ENCODE measurements at regions not wholly inside any gene's neighbourhood (a gene's known extent, or its start where the extent isn't known, plus 50 kb on each side); places are given as distances from the start of the nearest gene placed in this dataset.

DNA sequence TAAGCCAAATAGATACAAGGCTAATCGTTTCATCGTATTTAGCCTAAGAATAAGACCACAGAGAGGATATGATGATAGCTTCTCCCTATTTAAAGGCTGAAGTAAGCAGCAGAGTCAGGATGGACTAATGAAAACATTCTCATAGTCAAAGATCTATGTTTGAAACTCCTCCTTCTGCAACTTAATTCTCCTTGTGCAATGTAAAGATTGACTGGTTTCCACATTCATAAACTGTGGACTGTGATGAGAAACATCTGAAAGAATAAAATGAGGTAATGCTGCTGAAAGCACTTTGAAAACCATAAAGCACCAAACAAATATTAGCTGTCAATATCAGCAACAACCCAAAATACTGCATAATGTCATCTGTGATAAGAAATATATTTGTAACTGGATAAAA lies 361.9 kb downstream of the CSNK1G3 start:
- Mint-ChIP-seq H3K36me3 (ENCODE audit: low read depth) (no peaks in the 10 kb centered on the region), H3K9me3 (no peaks in the 10 kb centered on the region), H3K4me3 (peak overlapping the region in 1 of 3 experiments; percentile 18), H3K27me3 (ENCODE audit: low read depth) (peaks cover 5% of the 10 kb centered on the region), H3K4me1 (peaks cover 58% of the 10 kb centered on the region), H3K27ac (peak overlapping the region; percentile 79 to 96 (median 94))
- TF ChIP-seq, protein P1, sequence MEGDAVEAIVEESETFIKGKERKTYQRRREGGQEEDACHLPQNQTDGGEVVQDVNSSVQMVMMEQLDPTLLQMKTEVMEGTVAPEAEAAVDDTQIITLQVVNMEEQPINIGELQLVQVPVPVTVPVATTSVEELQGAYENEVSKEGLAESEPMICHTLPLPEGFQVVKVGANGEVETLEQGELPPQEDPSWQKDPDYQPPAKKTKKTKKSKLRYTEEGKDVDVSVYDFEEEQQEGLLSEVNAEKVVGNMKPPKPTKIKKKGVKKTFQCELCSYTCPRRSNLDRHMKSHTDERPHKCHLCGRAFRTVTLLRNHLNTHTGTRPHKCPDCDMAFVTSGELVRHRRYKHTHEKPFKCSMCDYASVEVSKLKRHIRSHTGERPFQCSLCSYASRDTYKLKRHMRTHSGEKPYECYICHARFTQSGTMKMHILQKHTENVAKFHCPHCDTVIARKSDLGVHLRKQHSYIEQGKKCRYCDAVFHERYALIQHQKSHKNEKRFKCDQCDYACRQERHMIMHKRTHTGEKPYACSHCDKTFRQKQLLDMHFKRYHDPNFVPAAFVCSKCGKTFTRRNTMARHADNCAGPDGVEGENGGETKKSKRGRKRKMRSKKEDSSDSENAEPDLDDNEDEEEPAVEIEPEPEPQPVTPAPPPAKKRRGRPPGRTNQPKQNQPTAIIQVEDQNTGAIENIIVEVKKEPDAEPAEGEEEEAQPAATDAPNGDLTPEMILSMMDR (IDR thresholded peaks at IDR 0.05; ENCODE audit: unreplicated experiment in 3 of 3): no peak

DNA sequence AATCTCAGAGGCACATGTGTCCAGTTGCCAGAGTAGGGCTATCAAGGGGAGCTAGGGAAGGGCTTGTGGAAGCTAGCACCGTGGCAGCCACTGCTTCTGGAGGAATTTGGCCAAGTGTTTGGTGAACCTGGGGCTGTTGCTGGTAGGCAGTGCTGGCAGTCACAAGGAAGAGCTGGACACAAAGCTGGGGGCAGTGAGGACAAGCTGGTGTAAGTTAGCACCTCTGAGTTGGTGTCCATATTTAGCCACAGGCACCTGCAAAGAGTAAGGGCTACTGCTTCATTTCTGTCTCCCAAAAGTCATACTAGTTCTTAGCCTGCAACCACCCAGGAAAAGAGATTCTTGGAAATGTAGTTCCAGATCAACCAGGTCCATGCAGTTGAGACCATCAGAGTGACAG lies 359.4 kb downstream of the CSNK1G3 start:
- Mint-ChIP-seq H3K4me3 (peak overlapping the region in 1 of 3 experiments; percentile 6), H3K9me3 (peaks cover 6% of the 10 kb centered on the region), H3K27ac (peak overlapping the region in 2 of 3 experiments; percentile 2 to 39), H3K4me1 (peaks cover 75% of the 10 kb centered on the region), H3K36me3 (ENCODE audit: low read depth) (peaks cover 3% of the 10 kb centered on the region), H3K27me3 (ENCODE audit: low read depth) (peaks cover 5% of the 10 kb centered on the region)
- TF ChIP-seq, protein P1 (IDR thresholded peaks at IDR 0.05; ENCODE audit: unreplicated experiment in 3 of 3): no peak

DNA sequence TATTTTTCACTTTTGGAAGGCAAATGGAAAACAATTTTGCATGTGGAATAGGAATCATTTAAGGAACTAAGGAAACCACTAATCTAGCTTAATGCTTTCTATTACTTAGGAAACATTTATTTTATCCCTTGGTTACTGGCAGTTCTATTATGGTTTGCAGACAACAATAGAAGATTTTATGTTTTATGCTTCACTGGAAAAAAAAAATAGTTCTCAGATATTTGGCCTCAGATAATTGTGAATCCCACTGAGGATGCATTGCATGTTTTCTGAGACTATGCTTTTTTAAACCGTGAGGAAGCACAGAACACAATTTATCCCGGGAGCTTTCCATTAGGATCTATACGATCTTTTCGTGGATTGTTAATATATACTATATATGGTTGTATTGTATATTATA lies 356.9 kb downstream of the CSNK1G3 start:
- Mint-ChIP-seq H3K36me3 (ENCODE audit: low read depth) (peaks cover 3% of the 10 kb centered on the region), H3K27me3 (ENCODE audit: low read depth) (peaks cover 5% of the 10 kb centered on the region), H3K4me1 (peaks cover 50% of the 10 kb centered on the region), H3K4me3 (no peak overlapping the region), H3K27ac (peak overlapping the region in 1 of 3 experiments; percentile 21), H3K9me3 (peaks cover 6% of the 10 kb centered on the region)
- TF ChIP-seq, protein P1 (IDR thresholded peaks at IDR 0.05; ENCODE audit: unreplicated experiment in 3 of 3): no peak

DNA sequence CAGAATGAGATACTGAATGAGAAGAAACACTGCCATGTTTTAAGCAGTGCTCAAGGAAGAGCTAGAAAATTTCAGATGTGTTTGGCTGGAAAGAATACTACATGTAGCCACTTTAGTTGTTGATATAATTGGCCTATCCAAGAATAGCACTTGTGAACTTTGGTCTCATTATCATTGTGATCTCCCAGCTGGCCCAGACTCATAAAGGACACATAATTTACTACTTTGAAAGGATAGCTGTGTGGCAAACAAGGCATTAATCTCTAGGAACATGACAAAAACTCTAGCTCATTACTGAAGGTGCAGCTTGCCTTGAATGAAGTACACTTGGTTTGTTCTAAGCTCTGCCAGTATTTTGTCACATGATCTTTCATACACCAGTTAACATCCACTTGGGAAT lies 356.3 kb downstream of the CSNK1G3 start:
- peaks cover 5% of the 10 kb centered on the region for H3K27me3 Mint-ChIP-seq (ENCODE audit: low read depth)
- H3K36me3 Mint-ChIP-seq (ENCODE audit: low read depth): peaks cover 3% of the 10 kb centered on the region
- TF ChIP-seq, protein P1 (IDR thresholded peaks at IDR 0.05; ENCODE audit: unreplicated experiment in 3 of 3): no peak

DNA sequence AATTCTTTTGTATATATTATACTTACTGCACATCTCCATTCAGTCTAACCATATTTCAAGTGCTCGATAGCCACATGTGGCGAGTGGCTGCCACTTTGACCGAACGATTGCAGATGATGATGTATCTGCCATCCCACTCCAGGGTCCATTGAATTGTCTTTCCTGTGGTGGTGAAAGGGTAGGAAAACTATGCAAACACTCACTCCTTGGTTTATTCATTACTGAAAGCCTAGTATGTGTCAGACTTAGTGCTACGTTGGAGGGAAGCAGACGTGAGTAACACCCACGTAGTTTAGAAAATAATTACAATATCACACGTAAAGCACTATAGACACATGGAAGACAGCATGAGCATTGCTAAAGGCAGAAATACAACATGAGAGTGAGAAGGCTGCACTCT lies 353.7 kb downstream of the CSNK1G3 start:
- peaks cover 6% of the 10 kb centered on the region for H3K9me3 Mint-ChIP-seq
- TF ChIP-seq, protein P1 (IDR thresholded peaks at IDR 0.05; ENCODE audit: unreplicated experiment in 3 of 3): no peak
- no peaks in the 10 kb centered on the region for H3K27me3 Mint-ChIP-seq (ENCODE audit: low read depth)
- no peak overlapping the region for H3K27ac Mint-ChIP-seq
- H3K36me3 Mint-ChIP-seq (ENCODE audit: low read depth): peaks cover 3% of the 10 kb centered on the region
- peaks cover 29% of the 10 kb centered on the region for H3K4me1 Mint-ChIP-seq
- no peak overlapping the region for H3K4me3 Mint-ChIP-seq

More for the DNA sequence above, 356.3 kb downstream of the CSNK1G3 start:
- Mint-ChIP-seq H3K27ac (peak overlapping the region; percentile 17 to 32 (median 31)), H3K4me3 (no peak overlapping the region), H3K4me1 (peaks cover 44% of the 10 kb centered on the region), H3K9me3 (peaks cover 6% of the 10 kb centered on the region)

DNA sequence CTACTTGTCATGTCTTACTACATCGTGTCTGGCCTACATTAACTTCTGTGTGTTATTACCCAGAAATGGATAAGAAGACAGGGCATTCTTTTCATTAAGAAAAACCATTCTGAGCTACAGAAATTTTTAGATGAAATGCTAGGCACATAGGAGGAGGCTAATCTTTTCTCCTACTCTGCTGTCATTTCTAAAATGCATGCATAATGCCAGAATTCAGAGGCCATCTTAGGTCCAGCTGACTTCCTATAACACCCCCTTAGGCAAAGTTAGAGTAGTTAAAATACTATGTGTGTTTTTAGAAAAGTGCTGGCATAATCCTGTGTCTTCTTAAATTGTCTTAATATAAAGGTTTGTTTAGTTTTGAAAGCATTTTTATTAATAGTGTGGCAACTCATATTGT lies 352.6 kb downstream of the CSNK1G3 start:
- Mint-ChIP-seq H3K4me1 (peaks cover 24% of the 10 kb centered on the region), H3K4me3 (no peak overlapping the region), H3K27me3 (ENCODE audit: low read depth) (no peaks in the 10 kb centered on the region), H3K9me3 (peaks cover 6% of the 10 kb centered on the region), H3K27ac (no peak overlapping the region), H3K36me3 (ENCODE audit: low read depth) (peaks cover 3% of the 10 kb centered on the region)
- TF ChIP-seq, protein P1 (IDR thresholded peaks at IDR 0.05; ENCODE audit: unreplicated experiment in 3 of 3): no peak

Measured in nephron (organoid).